HG03439 (cell line): ENCODE measurements at regions not wholly inside any gene's neighbourhood (a gene's known extent, or its start where the extent isn't known, plus 50 kb on each side); places are given as distances from the start of the nearest gene placed in this dataset.

Experiments used
- ATAC-seq: cut with Tn5 transposase; IDR thresholded peaks from one replicate; pipeline ENCODE4 v1.9.1; 2021; ENCODE audit warnings: mild to moderate bottlenecking, moderate library complexity; ENCODE audit not compliant: unreplicated experiment

- no peak for ATAC-seq
These were observed 986.4 kb downstream of the AACS start for GRCh38 chr12:126051611-126052107.

DNA sequence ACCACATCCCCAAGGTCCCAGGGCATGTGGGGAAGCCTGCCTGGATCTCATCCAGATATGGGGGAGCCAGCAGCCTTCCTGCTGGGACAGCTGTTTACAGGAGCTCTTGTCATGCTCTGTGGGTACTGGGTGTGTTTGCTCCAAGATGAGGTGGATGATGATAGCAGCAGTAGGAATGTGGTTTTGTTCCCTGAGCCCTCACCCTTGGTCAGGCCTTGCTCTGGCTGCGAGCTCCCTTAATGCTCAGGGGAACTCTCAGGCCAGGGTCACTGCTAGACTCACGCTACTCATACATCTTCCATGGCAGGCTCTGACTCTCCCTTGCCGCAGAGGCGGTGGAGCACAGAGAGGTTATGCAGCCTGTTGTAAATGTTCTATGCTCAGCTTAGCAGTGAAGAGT lies 990.3 kb downstream of the AACS start:
- no peak for ATAC-seq

GRCh38 chr12:126061777-126062176 lies 996.5 kb downstream of the AACS start:
- ATAC-seq = no peak

DNA sequence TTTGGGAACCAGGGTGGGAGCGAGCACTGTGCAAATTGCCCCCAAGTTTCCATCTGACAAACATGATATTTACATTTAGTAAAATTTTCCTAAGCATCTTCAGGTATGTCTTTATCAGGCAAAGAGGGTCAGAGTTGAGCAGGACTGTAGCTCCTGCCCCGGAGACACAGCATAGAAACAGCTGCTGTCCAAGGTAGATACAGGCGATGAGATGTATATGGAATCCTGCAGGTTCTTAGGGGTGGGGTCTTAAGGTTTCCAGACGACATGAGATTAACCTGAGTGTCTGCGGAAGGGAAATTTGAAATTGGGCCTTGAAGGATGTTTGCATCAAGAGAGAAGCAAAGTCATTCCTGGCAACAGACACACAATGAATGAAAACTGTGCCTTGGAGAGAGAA lies 998.8 kb downstream of the AACS start:
- ATAC-seq = no peak

GRCh38 chr12:126067626-126068329 lies 1002.5 kb downstream of the AACS start:
- ATAC-seq = no peak

- ATAC-seq = no peak
These were observed 1004.4 kb downstream of the AACS start for GRCh38 chr12:126069549-126070165.

DNA sequence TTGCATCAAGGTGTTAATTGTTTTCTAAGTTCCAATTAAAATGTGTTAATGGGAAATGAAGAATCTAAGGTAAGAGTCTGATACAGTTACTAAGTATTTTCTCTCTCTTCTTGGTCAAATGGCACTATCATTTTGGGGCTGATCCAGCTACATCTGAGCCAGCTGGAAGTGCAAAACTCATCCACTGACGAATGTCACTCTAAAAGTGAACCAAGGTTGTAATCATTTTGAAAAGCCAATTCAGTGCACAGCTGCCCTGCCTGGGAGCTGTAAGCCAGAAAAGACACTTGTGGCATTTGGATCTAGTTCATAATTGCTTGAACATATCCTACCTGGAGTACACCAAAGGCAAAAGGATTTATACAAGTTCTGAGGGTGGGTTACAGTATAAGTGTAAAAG lies 1011.3 kb downstream of the AACS start:
- no peak for ATAC-seq

- no peak for ATAC-seq
These were observed 1018.7 kb downstream of the AACS start for GRCh38 chr12:126083926-126084325.

DNA sequence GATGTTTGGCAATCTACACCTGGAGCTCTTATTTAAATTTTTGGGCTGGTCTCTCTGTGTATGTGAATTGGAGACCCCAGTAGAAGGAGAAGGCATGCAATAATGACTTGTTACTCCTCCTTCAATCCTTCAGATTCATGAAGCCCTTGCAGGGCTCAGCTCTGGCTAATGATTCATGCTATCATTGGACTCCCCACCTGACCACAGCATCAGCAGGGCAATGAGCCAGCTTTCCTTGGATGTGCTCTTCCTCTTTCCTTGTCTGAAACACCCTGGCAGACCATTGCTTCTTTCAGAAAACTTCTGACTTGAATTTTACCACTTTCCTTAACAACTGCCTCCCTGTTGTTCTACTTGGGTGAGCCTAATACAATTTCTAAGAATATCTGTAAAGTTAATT lies 1019.2 kb downstream of the AACS start:
- ATAC-seq = no peak

DNA sequence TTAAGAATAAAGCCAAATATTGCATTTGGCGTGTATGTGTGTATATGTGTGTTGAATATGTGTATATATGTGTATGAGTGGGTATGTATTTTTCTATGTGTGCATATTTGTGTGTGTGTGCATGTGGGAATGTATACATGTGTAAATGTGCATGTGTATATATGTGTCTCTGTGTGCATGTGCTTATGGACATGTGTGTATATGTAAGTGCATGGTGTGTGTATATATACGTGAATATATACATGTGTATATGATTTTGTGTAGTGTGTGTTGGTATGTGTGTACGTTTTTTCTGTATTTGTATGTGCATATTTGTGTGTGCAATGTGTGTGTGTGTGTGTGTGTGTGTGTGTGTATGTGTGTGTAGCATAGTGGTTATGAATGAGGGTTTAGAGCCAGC lies 1021.0 kb downstream of the AACS start:
- ATAC-seq = no peak

GRCh38 chr12:126087692-126088091 lies 1022.5 kb downstream of the AACS start:
- ATAC-seq = no peak

DNA sequence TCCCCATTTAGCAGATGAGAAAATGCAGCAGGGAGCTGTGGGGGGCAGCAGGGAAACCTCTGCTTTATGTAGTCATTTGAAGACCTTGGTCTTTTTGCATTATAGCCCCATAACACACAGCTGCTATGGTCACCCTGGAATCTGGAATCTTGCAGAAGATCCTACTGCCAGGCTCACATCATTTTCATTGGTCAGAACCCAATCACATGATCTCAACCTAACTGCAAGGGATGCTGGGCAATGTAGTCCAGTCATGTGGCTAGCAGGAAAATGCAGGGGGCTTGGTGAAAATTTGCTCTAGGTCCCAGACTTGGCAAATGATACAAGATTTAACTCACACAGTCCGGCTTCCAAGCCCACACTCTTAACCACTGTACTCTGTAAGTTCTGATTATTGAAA lies 1028.7 kb downstream of the AACS start:
- no peak for ATAC-seq

DNA sequence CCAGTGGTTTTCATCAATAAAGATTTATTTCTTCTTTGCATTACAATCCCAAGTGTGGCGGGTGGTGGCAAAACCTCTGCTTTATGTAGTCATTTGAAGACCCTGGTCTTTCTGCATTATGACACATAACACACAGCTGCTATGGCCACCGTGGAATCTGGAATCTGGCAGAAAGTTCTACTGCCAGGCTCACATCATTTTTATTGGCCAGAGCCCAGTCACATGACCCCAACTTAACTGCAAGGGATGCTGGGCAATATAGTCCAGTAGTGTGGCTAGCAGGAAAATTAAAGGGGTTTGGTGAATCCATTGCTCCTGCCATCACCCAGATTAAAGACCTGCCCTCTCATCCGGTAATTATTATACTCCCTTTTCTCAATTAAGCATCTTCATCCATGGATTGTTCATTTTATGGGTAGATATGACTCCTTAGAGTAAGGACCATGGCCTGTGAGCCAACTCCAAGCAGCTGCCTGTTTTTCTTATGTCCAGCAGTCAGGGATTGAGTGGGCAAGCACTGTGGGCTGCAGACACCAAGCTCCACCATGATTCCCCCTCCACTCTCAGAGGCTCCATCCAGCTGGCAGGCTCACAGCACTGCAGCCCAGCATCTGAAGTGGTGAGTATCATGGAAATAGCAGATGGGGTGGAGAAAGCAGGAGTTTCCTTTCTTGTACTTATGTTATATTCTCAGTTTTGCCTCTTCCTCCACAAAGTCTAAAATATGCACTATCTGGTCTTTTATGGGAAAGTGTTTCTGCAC lies 1030.7 kb downstream of the AACS start:
- ATAC-seq = no peak

DNA sequence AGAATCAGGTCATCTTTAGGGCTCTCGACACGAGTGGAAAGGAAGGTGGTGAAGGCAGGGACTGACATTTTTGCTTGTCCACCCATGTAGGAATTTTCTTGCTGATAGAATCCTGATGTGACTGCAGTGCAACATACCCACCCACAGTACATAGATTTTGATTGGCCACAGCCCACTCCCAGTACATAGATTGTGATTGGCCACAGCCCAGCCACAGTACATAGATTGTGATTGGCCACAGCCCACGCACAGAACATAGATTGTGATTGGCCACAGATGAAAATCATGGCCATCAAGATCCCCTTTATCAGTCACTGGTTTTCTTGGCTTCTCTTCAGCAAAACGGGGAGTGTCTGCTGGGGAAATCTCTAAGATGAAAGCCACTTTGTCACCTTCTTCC lies 1041.5 kb downstream of the AACS start:
- ATAC-seq = no peak

GRCh38 chr12:126107659-126108058 lies 1042.4 kb downstream of the AACS start:
- no peak for ATAC-seq

- no peak for ATAC-seq
These were observed 1043.0 kb downstream of the AACS start for GRCh38 chr12:126108247-126108646.

GRCh38 chr12:126112141-126112540 lies 1046.9 kb downstream of the AACS start:
- ATAC-seq = no peak

DNA sequence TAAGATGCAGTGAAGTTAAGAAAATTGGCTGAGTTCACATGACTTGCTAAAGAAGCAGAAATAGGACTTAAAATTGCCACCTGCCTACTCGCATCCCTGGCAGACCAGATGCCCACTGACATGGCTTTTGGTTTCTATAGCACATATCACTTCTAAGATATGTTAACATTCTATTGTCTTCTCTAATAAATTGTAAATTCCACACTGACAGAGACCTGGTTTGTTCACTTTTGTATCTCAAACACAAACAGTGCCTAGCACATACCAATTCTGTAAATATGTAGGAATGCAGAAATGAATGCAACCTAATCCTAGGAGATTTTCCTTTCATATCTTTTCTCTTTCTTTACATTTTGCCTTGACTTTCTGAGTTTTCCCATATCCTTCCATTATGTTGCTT lies 1047.6 kb downstream of the AACS start:
- no peak for ATAC-seq

DNA sequence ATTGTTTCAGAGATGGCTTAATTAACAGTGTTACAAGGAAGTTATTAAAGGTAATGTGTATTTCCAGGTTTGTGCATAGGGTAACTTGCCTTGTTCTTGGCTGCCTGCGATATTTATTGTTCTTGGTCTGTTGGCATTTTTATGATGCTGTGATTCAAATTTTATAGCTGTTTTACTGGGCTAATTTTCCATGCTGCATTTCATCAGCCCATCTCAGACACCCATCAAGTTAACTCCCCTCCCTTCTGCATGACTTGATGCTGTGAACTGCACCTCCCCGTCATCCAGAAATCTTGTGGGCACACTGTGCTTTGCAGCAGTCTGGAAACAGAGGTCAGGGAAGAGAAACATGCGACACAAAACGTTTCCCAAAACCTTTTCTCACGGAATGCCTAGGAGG lies 1049.2 kb downstream of the AACS start:
- no peak for ATAC-seq

- no peak for ATAC-seq
These were observed 1052.3 kb downstream of the AACS start for GRCh38 chr12:126117502-126117901.

DNA sequence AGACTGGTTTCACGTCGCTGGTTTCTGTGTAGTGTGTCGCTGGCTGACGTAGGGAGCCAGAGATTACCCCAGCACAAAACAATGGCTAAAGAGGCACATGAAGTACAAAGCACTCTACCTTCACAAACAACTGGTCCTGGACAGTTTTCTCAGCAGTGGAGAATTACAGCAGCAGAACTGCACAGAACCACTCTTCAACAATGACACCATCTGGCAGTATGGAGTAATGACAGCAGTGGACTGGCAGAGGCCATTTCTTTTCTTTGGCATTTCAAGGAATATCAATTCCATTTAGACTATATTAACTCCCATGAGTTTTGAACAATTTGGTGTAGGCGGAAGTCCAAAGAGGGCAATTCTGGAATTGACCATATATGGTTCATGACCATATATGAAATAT lies 1074.1 kb downstream of the AACS start:
- ATAC-seq = no peak

GRCh38 chr12:126144603-126145002 lies 1079.4 kb downstream of the AACS start:
- ATAC-seq = no peak
